HuH-7.5 (cell line): ENCODE measurements at regions not wholly inside any gene's neighbourhood (a gene's known extent, or its start where the extent isn't known, plus 50 kb on each side); places are given as distances from the start of the nearest gene placed in this dataset.
"Not testable (repeated sequence)": the region's sequence is repeated elsewhere in the genome, so short reads cannot be mapped to it uniquely, and the experiment has no call there.

Source experiments
- DNase-seq: peaks from one replicate; pipeline ENCODE4 v3.0.0; 2011; ENCODE audit warnings: low spot score

DNA sequence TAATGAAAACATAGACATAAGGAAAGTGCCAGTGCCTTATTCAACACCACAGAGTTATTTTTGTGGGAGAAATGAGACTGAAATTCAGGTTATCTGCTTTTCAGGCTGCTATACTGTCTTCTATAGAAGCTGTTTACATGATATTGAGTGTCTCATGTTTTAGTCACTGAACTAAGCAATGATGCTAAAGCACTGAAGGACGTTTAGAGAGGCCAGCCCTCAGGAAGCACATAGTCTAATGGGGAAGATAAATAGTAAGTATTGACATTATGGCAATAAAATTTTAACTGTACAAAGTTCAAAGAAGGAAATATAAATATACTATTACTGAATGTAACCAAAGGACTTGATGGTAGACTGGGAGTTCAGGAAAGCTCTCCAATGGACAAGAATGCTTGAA is 186.4 kb upstream of the ZC3H15 start:
- DNase-seq = no peak

GRCh38 chr2:186302263-186302662 is 183.8 kb upstream of the ZC3H15 start:
- DNase-seq = no peak

DNA sequence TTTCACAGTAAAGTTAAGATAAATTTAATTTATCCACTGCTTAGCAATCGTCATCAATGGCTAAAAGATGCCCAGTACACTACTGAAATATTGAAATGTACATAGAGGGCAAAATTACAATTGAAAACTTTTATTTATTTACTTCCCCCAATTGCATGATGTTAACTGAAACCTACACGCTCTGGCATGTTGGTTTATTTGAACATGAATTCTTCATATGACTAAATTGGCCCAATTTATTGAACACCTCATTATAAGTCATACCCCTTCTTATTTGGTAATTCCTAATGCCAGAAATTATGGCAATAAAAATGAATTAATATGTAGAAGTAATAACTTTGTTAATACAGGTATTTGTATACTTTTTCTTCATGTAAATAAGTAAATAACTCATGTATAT is 183.0 kb upstream of the ZC3H15 start:
- no peak for DNase-seq

DNA sequence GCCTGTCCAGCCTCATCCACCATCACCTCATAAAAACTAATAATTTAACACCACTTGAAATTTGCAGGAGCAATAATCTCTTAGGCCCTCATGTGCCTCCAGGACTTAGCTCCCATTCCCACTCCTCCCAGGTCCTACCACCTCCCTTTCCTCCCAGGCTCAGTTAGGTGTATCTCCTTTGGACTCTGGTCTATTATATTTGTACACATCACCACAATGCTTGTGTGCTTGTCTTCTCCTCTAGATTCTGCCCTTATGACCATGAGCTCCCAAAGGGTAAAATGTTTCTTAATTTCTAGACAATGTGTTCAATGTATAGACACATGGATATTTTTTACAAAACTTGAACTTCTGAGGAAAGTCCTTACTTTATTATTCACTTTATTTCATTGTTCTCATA is 182.0 kb upstream of the ZC3H15 start:
- DNase-seq = no peak

GRCh38 chr2:186306754-186307153 is 179.3 kb upstream of the ZC3H15 start:
- no peak for DNase-seq

DNA sequence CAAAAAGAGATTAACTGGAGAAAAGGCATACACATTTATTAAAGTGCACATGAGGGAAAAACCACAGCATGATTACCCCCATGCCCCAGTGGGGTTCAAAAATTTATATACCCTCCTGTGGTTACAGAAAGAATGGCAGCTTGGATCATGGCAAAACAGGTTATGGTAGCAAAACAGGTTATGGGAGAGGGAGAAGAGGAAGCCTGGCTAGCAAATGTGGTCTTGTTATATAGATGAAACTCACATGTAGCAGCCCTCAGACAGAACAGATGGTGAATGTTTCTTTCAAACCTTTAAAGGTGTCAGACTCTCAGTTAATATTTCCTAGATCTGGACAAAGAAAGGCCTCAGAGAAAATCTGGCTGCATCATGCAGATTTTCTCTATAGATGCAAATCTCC is 178.2 kb upstream of the ZC3H15 start:
- no peak for DNase-seq

DNA sequence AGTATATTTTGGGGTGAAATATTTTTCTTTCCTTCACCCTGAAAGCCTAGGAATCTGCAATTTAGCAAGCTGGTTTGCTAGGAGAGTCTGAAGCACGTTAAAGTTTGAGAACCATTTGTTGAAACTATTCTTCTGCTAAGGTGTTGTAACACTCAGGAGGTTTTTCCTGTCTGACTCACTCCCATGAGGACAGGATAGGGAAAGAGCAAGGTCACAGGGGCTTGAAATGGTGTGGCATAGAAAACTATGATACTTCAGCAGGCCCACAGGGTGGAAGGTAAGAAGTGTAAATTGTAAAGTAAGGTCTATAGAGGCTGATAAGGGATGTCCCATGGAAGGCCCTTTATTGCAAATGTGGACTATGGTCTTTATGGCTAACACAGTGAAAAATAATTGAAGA is 177.7 kb upstream of the ZC3H15 start:
- peak; percentile 7 for DNase-seq

DNA sequence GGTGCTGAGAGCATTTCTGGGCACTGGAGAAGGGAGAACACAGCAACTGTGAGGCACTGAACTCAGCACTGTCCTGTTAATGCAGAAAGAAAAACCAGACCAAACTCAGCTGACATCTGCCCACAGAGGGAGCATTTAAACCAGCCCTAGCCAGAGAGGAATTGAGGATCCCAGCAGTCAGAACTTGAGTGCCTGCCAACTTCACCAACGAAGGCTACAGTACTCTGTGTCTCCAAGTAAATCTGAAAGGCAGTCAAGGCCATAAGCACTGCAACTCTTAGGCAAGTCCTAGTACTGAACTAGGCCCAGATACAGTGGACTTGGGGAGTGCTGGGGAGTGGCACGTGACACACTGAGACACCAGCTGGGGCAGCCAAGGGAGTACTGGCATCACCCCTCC is 176.2 kb upstream of the ZC3H15 start:
- DNase-seq = no peak

DNA sequence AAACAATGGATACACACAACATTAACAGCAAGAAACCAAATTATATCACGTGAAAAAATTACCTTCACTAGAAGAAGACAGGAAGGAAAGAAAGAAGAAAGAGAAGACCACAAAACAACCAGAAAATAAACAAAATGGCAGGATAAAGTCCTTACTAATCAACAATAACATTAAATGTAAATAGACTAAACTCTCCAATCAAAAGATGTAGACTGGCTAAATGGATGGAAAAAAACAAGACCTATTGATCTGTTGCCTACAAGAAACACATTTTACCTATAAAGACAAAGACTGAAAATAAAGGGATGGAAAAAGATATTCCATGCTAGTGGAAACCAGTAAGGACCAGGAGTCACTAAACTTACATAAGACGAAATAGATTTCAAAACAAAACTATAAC is 167.0 kb upstream of the ZC3H15 start:
- DNase-seq = no peak

DNA sequence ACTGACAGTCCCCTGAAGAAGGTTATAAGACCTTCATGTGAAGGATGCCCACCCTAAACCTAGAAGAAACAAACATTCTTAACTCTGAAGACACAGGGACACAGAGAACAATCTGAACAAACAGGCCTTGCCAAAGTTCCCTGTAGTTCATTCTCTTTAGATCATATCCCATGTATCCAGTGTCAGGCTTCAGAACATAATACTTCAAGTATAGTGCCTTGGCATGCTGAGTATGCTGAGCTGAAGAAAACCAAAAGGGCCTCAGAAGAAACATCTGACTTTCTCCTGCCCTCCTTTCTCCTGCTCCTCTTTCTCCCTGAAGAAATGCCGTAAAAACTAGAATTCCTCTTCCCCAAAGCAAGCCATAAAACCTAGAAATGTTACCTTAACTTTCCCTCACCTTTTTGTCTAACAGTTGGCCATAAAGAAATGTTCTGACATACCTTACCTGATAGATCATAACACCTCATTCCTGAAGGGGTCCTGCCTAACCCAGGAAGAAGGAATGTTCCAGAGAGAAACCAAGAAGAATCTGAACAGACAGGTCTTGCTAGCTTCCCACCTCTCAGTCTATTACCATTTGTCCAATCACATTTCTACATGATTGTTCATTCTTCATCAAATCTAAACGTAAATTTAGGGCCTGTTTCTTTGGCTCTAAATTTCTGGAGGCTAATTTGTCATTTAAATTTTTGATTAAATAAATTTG is 160.1 kb upstream of the ZC3H15 start:
- DNase-seq = no peak

- DNase-seq = no peak
Measured at GRCh38 chr2:186327251-186327868, 158.7 kb upstream of the ZC3H15 start.

DNA sequence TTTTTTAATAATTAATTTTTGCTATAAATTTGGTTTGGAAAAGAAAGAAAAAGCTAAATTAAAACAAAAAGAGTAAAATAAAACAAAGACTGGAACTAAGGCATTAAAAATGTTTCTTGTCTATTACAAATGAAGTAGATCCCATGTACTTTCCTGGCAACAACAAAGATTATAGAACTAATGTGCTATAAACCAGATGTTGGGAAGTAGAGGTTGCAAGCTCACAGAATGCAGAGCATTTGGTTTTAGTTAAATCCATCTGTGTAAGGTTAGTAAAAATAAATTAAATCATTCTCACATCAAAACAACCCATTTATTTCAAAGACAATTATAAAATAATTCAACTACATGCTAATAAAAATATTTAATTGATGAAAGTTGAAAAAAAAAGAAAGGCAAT is 157.2 kb upstream of the ZC3H15 start:
- DNase-seq = no peak

GRCh38 chr2:186330050-186330449 is 156.0 kb upstream of the ZC3H15 start:
- DNase-seq = no peak

DNA sequence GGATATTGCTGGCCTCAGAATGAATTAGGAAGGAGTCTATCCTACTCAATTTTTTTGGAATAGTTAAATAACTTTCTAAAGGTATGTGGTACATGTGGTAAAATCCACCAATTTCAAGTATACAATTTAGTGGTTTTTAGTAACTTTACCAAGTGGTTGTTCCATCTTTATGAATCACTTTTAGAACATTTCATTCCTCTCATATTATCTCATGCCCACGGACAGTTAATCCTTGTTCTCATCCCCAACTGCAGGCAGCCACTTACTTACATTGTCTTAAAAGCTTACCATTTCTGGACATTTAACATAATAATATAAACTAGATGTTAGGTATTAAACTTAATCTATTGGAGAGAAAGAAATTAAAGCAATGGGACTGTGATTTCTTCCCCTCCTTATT is 146.3 kb upstream of the ZC3H15 start:
- DNase-seq = no peak

- no peak for DNase-seq
Measured at GRCh38 chr2:186342029-186342428, 144.0 kb upstream of the ZC3H15 start.

- DNase-seq = no peak
Measured at GRCh38 chr2:186345745-186346144, 140.3 kb upstream of the ZC3H15 start.

GRCh38 chr2:186346216-186346615 is 139.8 kb upstream of the ZC3H15 start:
- DNase-seq = no peak

DNA sequence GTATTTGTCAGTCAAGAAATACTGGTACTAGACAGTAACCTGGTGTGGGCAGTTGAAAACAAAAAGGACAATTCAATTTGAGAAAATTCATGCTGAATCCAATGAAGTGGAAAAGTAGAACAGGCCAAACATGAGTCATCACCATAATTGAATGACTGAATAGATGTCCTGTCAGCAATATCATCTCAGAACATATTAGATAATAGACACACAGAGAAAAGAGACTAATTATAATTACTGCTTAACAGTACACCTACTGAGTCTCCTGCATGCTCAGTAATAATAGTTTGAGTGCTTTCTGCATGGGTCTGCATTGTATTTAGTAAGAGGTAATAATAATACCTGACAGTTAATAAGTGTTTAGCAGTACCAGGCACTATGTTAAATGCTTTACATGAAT is 138.6 kb upstream of the ZC3H15 start:
- DNase-seq = no peak

DNA sequence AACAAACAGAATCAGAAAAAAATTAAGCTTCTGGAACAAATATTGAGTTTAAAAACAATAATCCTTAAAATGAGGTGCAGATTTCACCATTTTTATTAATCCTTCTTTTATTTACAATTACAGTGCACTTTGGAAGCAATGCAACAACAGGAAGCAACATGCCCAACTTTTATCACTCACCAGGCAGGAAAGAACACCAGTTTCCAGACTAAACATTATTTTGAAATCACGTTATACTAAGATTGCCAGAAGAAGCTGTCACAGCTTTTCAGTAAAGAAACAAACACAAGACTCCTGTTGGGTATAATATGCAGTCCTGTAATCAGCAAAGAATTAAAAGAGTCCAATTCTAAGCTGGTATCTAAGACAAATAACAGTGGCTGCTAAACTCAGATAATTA is 137.9 kb upstream of the ZC3H15 start:
- no peak for DNase-seq

- DNase-seq = no peak
Measured at GRCh38 chr2:186349508-186349907, 136.6 kb upstream of the ZC3H15 start.

DNA sequence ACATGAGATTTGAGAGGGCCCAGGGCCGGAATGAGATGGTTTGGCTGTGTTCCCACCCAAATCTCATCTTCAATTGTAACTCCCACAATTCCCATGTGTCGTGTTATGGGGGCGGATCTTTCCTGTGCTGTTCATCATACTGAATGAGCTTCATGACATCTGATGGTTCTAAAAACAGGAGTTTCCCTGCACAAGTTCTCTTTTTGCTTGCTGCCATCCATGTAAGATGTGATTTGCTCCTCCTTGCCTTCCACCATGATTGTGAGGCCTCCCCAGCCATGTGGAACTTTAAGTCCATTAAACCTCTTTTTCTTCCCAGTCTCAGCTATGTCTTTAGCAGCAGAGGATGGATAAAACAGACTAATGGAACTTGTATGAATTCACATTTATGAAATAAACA is 131.9 kb upstream of the ZC3H15 start:
- not testable (repeated sequence) for DNase-seq

DNA sequence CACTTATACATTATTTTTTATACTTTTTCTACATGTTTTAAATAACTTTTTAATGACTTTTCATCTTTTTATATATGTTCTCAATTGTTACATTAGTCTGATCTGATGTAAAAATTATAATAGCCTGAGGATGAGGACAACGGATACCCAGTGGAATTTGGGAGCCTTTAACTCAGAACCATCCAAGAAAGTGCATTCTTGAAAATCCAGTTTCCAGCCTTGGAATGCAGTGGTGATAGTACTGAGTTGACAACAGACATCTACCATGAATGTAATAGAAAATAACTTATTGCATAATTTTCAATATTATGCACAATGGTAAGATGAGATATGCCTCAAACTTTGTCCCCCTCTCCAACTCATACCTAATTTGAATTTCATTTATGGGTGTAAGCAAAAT is 120.7 kb upstream of the ZC3H15 start:
- no peak for DNase-seq

DNA sequence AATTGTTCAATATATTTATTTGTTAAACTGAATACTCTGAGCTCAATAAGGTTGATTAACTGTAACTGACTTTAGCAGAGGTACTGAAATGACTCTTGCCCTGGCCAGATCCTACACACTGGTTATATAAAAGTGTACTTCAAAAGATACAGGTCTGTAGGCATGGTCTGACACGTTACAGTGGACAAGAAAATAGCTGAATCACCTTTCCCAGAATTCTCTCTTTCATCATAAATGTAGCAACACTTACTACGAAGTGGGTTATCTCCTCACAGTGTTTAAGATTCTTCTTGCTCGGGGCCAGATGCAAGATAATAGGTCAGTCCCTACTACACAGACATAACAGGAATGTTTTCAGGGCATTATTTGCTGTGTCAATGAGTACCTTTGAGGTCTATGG is 107.0 kb upstream of the ZC3H15 start:
- DNase-seq = no peak

DNA sequence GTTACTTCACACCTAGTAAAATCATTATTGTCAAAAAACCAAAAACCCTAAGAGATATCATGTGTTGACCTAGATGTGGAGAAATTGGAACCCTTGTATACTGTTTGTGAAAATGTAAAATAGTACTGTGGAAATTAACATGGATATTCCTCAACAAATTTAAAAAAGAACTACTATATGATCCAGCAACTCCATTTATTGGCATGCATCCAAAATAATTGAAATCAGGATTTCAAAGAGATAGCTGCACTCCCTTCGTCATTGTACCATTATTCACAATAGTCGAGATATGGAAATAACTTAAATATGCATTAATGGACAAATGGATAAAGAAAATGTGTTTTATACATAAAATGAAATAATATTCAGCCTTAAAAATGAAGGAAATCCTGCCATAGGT is 105.3 kb upstream of the ZC3H15 start:
- no peak for DNase-seq
